ENCODE measurements at regions not wholly inside any gene's neighbourhood (a gene's known extent, or its start where the extent isn't known, plus 50 kb on each side); places are given as distances from the start of the nearest gene placed in this dataset.

DNA sequence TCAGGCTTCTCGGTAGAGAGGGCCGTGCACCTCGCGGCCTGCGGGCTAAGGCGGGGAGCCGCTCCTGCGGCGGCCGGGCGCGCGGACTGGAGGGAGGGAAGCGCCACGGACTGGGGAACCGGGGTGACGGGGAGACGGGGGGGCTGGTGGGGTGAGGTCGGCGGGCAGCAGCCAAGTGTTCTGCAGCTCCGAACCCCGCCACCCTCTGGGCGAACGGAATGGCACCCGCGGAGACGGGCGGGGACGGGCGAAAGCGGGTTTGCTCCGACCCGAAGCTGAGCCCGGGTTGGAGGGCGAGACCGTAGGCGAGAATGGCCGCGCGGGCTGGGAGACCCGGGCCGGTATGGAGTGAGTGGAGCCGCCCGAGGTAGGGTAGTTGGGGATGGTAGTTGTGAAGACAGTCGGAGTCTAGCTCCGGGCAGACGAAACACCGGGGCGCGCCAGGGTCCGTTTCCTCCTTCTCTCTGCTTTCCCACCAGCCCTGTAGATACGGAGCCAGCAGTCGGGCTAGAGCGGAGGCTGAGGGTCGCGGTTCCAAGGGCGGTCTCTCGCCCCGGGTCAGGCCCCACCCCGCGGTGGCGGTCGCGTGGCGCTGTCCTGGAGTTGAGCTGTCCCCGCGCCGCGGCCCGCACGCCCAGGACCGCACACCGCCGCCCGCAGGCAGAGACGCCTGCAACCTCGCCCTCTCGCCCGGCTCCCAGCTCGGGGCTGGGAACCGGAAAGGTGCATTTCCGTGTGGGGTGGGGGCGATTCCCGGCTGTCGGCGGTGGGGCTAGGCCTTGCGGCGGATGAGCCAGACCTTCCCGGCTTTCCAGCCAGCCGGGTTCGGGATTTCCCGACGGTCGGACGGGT lies 160.3 kb upstream of the SIX2 start:
- TF ChIP-seq, protein P1, sequence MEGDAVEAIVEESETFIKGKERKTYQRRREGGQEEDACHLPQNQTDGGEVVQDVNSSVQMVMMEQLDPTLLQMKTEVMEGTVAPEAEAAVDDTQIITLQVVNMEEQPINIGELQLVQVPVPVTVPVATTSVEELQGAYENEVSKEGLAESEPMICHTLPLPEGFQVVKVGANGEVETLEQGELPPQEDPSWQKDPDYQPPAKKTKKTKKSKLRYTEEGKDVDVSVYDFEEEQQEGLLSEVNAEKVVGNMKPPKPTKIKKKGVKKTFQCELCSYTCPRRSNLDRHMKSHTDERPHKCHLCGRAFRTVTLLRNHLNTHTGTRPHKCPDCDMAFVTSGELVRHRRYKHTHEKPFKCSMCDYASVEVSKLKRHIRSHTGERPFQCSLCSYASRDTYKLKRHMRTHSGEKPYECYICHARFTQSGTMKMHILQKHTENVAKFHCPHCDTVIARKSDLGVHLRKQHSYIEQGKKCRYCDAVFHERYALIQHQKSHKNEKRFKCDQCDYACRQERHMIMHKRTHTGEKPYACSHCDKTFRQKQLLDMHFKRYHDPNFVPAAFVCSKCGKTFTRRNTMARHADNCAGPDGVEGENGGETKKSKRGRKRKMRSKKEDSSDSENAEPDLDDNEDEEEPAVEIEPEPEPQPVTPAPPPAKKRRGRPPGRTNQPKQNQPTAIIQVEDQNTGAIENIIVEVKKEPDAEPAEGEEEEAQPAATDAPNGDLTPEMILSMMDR (IDR thresholded peaks at IDR 0.05; ENCODE audit: borderline replicate concordance, insufficient read depth, low read depth, low read length): no peak
- H3K4me3 ChIP-seq (ENCODE audit: low read depth, low read length): peak overlapping the region; percentile 53

- H3K4me3 ChIP-seq (ENCODE audit: low read depth, low read length): peak overlapping the region; percentile 53
- TF ChIP-seq, protein P1 (IDR thresholded peaks at IDR 0.05; ENCODE audit: borderline replicate concordance, insufficient read depth, low read depth, low read length): no peak
Observed at GRCh38 chr2:45168711-45169338, 159.6 kb upstream of the SIX2 start.

DNA sequence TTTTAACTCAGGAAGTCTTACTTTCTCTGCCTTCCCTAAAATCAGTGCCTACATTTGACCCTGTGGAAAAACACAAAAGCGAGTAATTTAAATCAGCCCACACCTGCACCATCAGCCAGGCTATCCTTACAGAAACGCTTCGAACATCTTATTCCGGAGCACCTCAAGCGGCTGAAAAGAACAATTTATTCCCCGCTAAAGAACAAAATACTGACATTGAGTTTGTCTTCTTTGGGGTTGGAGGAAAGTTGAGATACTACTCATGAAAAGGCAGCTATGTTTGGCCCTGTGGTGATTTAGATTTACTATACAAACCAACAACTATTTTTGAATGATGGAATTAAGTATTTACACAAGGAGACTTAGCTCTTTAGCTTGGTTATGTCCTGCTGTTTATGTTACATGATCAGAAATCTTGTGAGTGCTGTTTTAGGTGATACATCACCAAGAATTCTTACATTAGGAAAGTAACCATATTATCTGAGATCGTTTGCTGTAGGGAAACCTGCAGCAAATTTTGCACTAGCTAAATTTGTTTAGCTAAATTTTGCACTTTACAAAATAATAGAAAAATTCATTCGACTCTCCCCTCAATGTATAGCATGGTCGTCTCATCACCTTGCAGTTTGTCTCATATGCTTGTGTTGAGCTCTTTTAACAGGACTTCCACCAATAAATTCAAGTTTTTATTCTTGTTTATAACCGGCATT lies 158.8 kb upstream of the SIX2 start:
- TF ChIP-seq, protein P1 (IDR thresholded peaks at IDR 0.05; ENCODE audit: borderline replicate concordance, insufficient read depth, low read depth, low read length): no peak
- H3K4me3 ChIP-seq (ENCODE audit: low read depth, low read length): no peak overlapping the region

DNA sequence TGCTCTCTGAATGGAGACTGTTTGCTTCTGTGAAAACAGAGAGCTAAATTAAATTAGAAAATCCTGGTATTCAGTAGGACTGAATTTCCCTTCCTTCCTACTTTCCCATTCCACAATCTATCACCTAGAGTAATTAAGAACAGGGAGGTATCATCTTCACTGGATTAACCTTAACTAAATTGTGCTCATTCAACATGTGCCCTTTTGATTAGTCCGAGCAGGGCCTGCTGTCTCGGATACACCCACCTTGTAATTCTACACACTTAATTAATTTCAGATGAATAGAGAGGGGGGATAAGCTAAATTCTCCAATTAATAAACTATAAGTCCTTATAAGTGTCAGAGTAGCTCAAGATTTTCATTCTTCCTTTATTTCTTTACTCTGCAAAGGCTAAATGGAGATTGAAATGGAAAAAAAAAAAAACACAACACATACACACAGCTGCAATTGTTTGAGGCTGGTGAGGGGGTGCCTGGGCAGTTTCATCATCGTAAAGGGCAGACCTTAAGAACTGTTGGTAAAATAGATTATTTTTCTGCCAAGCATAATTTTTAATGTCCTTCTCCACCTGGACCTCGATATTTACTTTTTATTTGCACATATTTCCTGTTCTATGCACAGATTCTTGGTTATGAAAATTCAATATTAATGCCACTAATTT lies 157.1 kb upstream of the SIX2 start:
- TF ChIP-seq, protein P1 (IDR thresholded peaks at IDR 0.05; ENCODE audit: borderline replicate concordance, insufficient read depth, low read depth, low read length): no peak
- no peak overlapping the region for H3K4me3 ChIP-seq (ENCODE audit: low read depth, low read length)

DNA sequence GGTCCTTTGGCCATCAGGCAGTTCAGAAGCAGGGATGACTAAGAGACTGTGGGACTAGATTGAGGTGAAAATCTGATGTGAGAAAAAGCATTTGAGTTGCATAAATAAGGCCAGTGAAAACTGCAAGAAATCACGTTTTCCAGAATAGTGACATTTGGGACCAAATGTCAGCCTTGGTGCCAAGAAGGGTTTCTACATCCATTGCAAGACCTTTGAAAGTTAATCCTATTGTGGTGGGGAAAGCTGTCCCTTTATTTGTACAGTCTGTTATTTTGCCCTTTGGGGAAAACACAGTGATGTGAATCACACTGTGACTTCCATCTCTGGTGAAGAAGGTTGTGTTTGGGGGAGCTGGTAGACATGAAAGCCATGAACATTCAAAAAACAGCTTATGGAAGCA lies 153.5 kb upstream of the SIX2 start:
- H3K4me3 ChIP-seq (ENCODE audit: low read depth, low read length): no peak overlapping the region
- TF ChIP-seq, protein P1 (IDR thresholded peaks at IDR 0.05; ENCODE audit: borderline replicate concordance, insufficient read depth, low read depth, low read length): no peak

DNA sequence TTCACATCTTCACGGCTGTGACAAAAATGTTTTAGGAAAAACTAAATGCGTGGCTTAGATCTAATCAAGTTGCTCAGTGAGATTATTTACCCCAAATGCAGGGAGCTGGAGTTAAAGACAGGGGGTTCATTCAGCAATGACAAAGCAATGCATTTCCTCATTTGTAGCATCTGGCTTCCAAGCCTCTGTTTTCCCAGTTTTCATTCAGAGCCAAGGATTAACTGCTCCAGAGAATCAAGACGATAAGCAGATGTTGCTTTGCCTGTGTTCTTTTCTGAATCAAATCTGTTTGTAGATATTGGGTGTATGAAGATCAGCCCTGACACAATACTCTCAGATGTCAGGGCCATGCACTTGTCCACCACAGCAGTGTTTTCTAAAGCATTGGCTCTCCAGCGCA lies 147.4 kb upstream of the SIX2 start:
- TF ChIP-seq, protein P1 (IDR thresholded peaks at IDR 0.05; ENCODE audit: borderline replicate concordance, insufficient read depth, low read depth, low read length): no peak
- no peak overlapping the region for H3K4me3 ChIP-seq (ENCODE audit: low read depth, low read length)
